Right ventricle myocardium superior (tissue), 1 donor: ENCODE measurements at regions not wholly inside any gene's neighbourhood (a gene's known extent, or its start where the extent isn't known, plus 50 kb on each side); places are given as distances from the start of the nearest gene placed in this dataset.
"Not testable (repeated sequence)": the region's sequence is repeated elsewhere in the genome, so short reads cannot be mapped to it uniquely, and the experiment has no call there.

ENCODE experiments used
- ATAC-seq: fragments of 200-7000 bp; cut with Tn5 transposase; one replicate; pipeline ENCODE4 v1.9.1; 2020; ENCODE audit warnings: mild to moderate bottlenecking; ENCODE audit not compliant: poor library complexity
- DNase-seq: peaks from one replicate; pipeline ENCODE4 v3.0.0-alpha.2; 2020
- intact Hi-C: fragments of 100-400 bp; cut with DNase I; formaldehyde crosslinking; loops from one replicate; pipeline ENCODE4 v1.11.2; 2022
- donor health status: DM: no; HTN: yes; CAD: no; lungs with severe emphysema.

- ATAC-seq, DNase-seq, intact Hi-C loops: not testable (repeated sequence)
Measured at GRCh38 chr10:78096486-78096885, 62.8 kb downstream of the RPS24 start.

DNA sequence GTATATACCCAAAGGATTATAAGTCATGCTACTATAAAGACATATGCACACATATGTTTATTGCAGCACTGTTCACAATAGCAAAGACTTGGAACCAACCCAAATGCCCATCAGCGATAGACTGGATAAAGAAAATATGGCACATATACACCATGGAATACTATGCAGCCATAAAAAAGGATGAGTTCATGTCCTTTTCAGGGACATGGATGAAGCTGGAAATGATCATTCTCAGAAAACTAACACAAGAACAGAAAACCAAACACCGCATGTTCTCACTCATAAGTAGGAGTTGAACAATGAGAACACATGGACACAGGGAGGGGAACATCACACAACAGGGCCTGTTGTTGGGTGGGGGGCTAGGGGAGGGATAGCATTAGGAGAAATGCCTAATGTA lies 68.9 kb downstream of the RPS24 start:
- ATAC-seq, DNase-seq, intact Hi-C loops: not testable (repeated sequence)

DNA sequence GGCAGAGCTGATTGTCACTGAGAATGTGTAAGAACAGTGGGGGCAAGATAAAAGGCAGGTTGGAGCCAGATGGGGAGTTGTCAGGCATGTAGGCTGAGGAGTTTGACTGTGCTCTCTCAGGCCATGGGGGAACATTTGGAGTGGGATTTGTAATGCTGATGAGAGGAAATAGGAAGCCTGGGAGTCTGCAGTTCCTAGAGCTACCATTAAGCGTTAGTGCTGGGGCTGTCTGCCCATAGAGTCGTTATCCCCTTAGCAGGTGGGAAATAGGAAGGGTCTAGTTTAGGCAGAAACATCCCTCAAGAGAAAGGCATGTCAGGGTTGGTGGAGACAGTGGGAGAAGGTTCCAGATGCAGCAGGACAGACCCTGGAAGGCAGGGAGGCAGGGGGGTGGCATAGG lies 75.5 kb downstream of the RPS24 start:
- ATAC-seq (no peak), DNase-seq (no peak)
- intact Hi-C loops = no loop called here

DNA sequence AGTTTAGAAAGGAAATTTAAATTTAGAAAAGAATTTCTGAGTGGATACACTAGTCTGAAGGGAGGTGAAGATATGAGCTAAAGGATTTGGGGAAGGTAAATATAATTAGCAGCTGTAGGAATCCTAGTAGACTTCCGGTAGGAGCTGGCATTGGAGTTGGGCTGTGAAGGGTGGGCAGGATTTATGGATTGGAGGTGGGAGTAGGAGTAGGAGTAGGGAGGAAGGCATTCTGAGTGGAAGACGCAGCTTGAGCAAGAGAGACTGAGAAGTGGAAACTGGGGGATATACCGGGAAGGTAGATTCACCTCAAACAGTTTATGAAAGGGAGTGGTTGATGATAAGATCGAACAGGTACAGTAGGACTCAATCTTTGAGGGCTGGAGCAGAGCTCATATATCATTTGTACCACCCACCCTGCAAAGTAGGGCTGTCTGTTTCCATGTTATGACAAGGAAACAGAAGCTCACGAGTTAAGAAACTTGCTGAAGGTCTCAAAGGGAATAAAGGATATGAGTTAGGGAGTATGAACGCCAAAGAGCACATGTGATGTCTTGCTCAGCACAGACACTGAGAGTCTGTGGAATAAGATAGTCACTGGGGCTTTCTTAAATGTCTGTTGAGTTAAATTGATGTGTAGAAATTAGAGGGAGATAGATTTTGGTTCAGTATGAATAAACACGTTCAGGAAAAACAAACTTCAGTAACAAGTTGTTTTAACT lies 81.6 kb downstream of the RPS24 start:
- intact Hi-C loops = no loop called here
- DNase-seq = no peak
- no peak for ATAC-seq

GRCh38 chr10:78116361-78116760 lies 82.7 kb downstream of the RPS24 start:
- DNase-seq (no peak), ATAC-seq (no peak)
- intact Hi-C loops = no loop called here

- DNase-seq (no peak), ATAC-seq (no peak)
- intact Hi-C loops = no loop called here
Measured at GRCh38 chr10:78118591-78118990, 84.9 kb downstream of the RPS24 start.

- no peak for DNase-seq
- intact Hi-C loops = no loop called here
- no peak for ATAC-seq
Measured at GRCh38 chr10:78121801-78122200, 88.1 kb downstream of the RPS24 start.

DNA sequence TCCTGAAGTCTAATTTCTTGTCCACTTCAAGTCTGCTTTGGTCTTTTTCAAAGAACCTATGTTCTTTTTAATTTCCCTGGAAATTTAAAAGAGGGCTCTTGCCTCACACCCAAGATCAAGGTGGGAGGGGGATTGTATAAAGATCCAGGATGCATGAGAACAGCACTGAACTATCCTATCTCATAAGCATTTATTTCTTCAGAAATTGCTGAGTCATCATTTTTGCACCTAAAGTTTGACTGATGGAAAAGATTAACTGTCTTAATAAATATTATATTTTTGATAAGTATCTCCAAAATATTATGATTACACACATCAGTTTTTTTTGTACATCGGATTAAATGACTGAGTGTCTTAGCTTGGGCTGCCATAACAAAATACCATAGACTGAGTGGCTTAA lies 90.5 kb downstream of the RPS24 start:
- intact Hi-C loops = no loop called here
- ATAC-seq (no peak), DNase-seq (no peak)

- intact Hi-C loops = no loop called here
- DNase-seq (no peak), ATAC-seq (no peak)
Measured at GRCh38 chr10:78129211-78129610, 95.5 kb downstream of the RPS24 start.

DNA sequence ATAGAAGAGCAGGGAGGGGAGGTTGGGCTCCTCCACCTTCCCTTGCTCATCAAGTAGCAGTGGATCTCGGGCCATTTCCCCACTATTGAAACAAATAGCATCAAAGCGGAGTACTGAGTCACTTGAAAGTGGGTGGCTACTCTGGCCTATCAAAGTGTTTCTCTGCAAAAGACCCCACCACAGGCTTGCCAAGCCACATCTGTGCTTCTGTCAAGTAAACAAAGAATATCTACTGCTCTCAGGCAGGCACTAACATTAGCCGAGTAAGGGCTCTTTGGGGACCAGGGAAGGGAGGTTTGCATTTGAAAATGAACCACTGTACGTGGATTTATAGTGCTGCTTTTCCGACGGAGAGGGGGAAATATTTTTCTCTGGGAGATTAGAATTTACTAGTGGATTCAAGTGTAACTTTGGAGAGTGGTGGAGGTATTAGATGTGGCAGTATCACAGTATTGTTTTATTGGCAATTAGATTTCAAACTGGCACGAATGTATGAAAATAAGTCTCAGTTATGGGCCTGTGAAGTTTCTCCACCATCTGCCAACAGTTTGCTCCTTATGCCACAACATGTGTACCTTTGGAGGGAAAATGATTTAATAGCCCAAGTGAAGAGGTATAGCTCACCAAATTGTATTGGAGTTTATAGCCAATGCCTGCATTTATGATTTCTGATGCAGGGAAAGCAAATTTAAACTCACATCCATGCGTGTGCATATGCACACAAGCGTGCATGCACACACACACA lies 97.5 kb downstream of the RPS24 start:
- no peak for DNase-seq
- no peak for ATAC-seq
- intact Hi-C loops = no loop called here

GRCh38 chr10:78134773-78135306 lies 101.2 kb downstream of the RPS24 start:
- intact Hi-C loops = no loop called here
- DNase-seq (no peak), ATAC-seq (no peak)

GRCh38 chr10:78137147-78137546 lies 103.5 kb downstream of the RPS24 start:
- DNase-seq = no peak
- no peak for ATAC-seq
- intact Hi-C loops = no loop called here

DNA sequence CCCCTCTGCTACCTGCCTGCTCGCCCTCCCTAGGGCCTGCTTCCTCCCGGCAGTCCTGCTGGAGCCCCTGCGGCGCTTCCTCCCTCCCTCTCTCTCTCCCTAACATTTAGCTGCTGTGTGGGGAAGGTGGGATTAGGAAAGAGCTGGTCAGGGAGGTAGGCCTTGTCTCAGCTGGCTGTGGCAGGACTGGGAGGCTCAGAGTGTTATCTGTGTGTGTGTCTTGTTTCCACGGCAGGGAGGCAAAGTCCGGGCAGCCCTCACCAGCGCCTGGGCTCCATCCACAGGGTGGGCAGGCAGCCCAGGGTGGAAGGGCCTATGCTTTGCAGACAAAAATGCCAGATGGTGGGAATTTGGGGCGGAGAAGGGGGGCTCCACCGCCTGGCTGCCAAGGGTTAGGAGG lies 105.7 kb downstream of the RPS24 start:
- DNase-seq = peak; percentile 42
- peak; percentile 41 for ATAC-seq
- intact Hi-C loops = no loop called here

DNA sequence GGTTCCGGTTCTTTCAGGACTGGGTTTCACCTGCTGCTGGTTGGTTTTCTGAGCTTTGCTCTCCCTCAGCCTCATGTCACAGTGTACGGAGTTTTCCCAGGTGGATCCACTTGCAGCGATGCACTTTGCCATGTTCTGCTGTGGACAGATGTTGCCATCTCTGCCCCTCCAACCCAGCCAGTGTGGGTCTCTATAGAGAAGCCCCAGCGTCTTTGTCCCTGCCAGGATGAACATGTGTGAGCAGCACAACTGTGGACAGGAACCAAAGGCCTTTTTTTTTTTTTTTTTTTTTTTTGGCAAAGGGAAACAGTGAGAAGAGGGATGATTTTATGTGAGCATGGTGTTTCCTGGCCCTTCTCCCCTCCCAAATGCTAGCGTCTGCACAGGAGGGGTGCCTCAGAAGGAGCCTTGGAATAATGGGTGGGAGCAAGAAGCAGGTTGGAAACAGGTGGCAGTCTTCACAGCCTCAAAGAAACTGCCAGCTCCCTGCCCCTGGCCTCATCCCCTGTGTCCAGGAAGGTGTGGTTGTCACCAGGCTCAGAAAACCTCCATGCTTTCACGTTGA lies 106.5 kb downstream of the RPS24 start:
- ATAC-seq (no peak), DNase-seq (no peak)
- intact Hi-C loops = no loop called here

DNA sequence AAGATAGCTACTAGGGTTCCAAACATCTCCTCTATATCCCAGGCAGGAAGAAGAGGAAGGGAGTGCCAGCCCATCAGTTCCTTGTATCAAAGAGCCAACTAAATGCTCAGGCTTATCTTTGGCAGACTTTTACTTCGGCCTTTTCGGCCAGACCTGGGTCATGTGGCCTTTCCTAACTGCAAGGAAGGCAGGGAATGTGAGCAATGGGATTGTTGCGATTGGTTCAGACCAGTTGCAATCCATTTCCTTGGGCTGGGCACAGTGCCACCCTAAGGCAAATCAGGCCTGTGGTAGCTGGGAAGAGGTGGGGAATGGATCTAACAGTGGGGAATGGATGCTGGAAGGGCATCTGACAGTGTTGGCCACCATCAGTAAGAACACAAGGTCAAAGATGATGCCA lies 109.9 kb downstream of the RPS24 start:
- intact Hi-C loops = no loop called here
- no peak for DNase-seq
- no peak for ATAC-seq

DNA sequence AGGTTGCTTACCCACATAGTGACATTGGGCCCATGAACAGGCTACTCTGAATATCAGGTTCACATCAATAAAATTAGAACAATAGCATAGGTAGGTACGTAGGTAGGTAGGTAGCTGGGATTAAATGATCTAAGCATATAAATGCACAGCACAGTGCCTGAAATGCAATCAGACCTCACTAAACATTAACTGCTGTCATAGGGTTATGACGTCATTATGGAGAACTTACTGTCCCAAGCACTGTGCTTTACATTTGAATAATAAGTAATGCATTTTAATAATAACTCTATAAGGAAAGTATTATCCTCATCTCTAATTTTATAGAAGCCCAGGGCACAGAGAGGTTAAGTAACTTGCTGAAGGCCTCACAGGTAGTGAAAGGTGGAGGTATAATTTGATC lies 112.5 kb downstream of the RPS24 start:
- DNase-seq (no peak), ATAC-seq (no peak)
- intact Hi-C loops = no loop called here

DNA sequence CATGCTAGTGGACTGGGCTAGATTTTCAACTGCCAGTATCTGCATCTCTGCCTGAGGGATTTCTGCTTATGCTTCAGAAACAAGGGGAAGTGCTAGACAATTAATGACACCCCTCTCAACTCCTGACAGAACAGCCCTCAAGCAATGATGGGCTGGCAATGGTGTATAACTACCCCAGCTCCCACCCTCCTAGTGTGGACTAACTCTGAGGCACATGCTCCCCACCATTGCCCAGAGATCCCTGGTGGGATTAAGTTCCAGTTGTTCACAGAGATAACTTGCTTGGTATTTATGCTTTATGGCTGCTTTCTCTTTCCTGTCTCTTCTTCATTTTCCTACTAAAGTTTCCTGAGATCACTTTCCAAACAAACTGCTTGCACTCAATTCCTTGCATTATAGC lies 113.5 kb downstream of the RPS24 start:
- DNase-seq = no peak
- ATAC-seq = no peak
- intact Hi-C loops = no loop called here

- ATAC-seq = no peak
- intact Hi-C loops = no loop called here
- no peak for DNase-seq
Measured at GRCh38 chr10:78148216-78148960, 114.7 kb downstream of the RPS24 start.

GRCh38 chr10:78148961-78149612 lies 115.4 kb downstream of the RPS24 start:
- DNase-seq = no peak
- ATAC-seq = no peak
- intact Hi-C loops = no loop called here
